CD4-positive, alpha-beta T cell treated with Interleukin-17A for 1 hour (primary cell): ENCODE measurements at regions not wholly inside any gene's neighbourhood (a gene's known extent, or its start where the extent isn't known, plus 50 kb on each side); places are given as distances from the start of the nearest gene placed in this dataset.

Experiments used
- DNase-seq: peaks from one replicate; pipeline ENCODE4 v3.0.0-alpha.2; 2020

DNA sequence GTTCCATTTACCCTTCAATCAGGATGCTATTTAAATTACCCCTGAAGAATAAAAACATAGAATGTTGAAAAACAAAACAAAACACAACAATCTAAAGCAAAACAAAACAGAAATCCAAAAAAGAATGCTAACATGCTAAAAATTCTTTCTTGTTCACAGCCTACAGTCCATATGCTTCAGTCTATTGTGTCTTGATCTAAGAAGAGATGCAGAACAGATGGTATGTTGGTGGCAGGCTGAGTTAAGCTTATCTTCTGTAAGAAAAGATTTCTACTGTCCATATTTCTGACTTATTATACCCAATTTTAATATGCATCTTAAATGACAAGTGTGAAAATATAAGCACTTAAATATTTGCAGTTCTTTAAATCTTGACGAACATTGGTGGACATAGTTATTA is 356.1 kb upstream of the SLITRK1 start:
- DNase-seq = no peak

GRCh38 chr13:84237143-84237542 is 354.9 kb upstream of the SLITRK1 start:
- DNase-seq = no peak

GRCh38 chr13:84234416-84234815 is 352.1 kb upstream of the SLITRK1 start:
- DNase-seq = no peak

DNA sequence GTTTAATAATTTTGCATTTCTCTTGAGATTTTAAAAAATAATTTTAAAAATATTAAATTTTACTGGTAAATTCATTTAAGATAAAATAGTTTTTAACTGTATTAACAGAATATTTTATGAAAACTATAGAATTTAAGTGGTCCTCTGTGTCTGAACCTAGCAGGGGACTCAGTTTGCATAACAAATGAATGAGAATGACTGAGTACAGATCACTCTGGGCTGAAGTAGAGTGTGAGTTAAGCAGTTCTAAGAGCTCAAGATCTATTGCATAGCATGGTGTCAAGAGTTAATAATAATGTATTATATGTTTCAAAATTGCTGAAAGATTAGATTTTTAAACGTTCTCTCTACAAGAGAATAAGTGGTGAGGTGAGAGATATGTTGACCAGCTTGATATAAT is 348.3 kb upstream of the SLITRK1 start:
- DNase-seq = no peak

DNA sequence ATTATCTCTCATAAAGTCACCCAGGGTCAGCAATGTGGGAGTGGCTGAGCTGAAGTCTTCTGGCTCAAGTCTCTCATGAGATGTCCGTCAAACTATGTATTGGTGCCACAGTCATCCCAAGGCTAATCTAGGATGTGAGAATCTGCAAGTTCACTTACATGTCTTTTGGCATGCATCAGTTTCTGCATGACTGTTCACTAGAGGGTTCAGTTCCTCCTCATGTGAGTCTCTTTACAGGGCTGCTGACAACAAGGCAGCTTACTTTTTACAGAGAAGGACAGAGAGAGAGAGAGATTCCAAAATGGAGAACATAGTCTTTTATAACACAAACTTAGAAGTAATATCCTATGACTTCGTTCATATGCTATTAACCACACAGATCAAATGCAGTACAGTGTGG is 328.8 kb upstream of the SLITRK1 start:
- DNase-seq = no peak

- no peak for DNase-seq
These were observed 326.1 kb upstream of the SLITRK1 start for GRCh38 chr13:84208246-84208910.

GRCh38 chr13:84207509-84207908 is 325.2 kb upstream of the SLITRK1 start:
- DNase-seq = no peak

GRCh38 chr13:84200971-84201370 is 318.7 kb upstream of the SLITRK1 start:
- DNase-seq = no peak

DNA sequence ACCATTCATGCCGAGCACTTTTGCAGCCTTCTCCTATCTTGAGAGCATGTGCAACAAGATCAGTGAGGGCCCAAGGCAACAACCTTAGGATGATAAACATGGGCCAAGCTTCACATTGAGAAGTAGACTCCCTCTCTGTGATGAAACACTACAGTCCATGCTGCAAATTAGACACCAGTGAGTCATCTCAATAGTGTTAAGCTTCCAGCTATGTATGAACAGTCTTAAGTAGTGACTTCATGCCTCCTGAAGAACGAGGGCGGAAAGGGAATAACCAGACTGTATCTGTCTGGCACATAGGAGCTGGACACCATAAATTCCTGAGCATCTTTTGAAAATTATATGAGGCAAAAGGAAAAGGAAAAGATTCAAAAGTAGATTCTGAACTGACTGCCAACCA is 309.9 kb upstream of the SLITRK1 start:
- no peak for DNase-seq

GRCh38 chr13:84191139-84191538 is 308.9 kb upstream of the SLITRK1 start:
- no peak for DNase-seq

GRCh38 chr13:84187626-84188025 is 305.4 kb upstream of the SLITRK1 start:
- DNase-seq = no peak

- no peak for DNase-seq
These were observed 257.4 kb upstream of the SLITRK1 start for GRCh38 chr13:84139561-84140158.

GRCh38 chr13:84137292-84137691 is 255.0 kb upstream of the SLITRK1 start:
- DNase-seq = peak; percentile 82

GRCh38 chr13:84136582-84136981 is 254.3 kb upstream of the SLITRK1 start:
- DNase-seq = peak; percentile 45

GRCh38 chr13:84132491-84132890 is 250.2 kb upstream of the SLITRK1 start:
- DNase-seq = no peak

DNA sequence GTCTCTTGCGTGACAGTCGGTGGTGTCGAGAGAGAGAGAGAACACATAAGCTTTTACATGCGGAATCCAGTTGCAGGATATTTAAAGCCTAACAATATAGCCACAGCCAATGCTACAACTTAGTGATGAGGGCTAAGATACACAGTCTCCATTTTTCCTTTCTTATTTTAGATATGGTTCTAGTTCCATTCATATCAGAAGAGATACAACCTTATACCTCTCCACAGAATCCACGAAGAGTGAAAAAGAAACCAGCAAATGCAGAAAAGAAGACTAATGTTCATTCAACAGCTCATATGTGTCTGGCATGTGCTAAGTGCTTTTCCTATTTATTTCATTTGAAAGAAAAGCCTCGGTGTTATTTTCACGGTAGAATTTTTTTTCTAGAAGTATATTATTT is 249.0 kb upstream of the SLITRK1 start:
- DNase-seq = no peak

DNA sequence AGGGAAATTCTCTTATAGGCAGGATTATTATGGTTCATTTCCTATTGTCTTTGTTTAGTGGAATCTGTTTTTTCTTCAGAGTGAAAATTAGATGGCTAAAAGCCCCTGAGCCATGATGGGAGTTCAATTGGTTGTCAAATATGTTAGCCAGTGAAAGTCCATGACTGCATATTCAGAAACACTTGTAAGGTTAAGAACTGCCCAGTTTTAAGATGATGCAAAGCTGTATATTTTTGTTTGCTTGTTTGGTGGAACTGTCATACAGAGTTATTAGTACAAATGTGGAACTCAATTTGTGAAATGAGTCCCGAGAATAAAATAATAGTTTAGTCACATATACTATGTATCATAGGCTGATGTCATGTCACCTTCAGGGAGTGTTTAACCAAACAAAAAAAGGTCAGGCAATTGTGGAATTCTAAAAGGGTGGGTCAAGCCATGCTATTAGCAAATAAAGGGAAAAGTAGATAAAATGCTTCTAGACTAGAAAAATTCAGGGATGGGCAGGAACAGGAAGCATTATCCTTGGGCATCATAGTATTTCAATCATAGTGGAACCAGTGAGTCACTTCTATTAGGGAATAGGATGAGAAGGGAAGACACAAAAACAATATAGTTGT is 248.3 kb upstream of the SLITRK1 start:
- no peak for DNase-seq

DNA sequence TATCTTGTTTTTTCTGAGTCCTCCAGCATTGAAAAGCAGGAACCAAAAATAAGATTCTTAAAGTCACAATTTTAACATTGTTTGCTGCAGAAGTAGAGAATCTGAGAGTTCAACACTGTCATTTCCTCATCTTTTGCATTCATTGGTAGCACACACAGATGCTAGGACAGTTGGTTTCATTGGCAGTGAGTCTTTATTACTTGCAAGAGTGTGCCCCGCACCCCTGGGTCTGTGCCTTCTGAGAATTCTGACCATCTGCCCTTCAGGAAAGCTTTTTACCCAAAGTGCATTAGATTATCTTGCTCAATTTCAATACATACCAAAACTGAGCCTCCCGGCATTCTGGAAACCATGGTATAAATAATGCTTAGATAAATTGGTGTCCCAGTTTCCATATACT is 247.7 kb upstream of the SLITRK1 start:
- DNase-seq = no peak

GRCh38 chr13:84127597-84128128 is 245.4 kb upstream of the SLITRK1 start:
- DNase-seq = no peak

DNA sequence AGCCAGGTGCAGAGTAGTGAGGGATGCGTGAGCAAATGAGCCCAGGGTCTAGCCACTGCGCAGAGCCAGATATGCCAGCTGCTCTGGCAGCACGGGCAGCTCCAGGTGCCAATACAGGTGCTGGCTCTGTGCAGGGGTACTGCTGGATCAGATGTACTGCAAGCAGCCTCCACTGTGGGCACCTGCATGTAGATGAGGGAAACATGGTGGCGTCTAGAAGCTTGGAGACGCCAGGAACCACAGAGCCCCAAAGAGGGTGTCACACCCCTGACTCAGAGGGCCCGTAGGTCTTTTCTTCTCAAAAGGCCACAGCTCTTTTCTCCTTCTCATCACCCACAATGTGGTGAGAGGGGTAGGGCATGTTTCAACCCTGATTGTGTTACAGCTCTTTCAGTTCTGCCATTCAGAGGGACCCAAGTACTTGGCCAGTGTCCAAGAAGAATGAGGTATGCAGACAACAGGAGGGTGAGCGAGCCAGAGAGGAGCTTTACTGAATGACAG is 244.4 kb upstream of the SLITRK1 start:
- DNase-seq = peak; percentile 32

- no peak for DNase-seq
These were observed 239.2 kb upstream of the SLITRK1 start for GRCh38 chr13:84121456-84121855.

DNA sequence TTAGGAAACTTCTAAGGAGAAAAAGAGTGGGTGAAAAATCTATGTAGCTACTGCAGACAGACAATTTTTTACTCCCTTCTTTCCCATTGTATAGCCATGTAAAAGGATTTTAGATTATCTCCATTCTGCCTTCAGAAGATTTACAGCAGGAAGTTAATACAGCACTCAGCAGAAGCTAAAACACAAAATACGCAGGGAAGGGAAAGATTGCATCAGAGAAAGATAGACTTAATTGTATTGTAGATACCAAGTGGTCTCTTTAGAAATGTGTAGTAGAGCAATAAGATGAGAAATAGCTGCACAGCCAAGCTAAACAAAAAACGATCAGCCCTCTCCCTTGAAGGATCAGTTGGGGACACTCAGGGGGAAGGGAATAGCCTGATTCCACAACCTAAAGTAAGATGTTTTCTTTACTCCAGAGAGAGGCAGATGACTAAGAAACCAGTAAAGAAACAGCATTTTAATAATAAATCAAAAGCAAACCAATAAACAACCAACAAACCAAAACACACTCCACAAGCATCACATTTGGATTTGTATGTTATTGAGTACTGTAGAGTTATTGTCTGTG is 236.7 kb upstream of the SLITRK1 start:
- no peak for DNase-seq

- DNase-seq = no peak
These were observed 216.0 kb upstream of the SLITRK1 start for GRCh38 chr13:84098273-84098672.

GRCh38 chr13:84097148-84097547 is 214.9 kb upstream of the SLITRK1 start:
- no peak for DNase-seq
